Endothelial cell of umbilical vein (primary cell): ENCODE measurements at regions not wholly inside any gene's neighbourhood (a gene's known extent, or its start where the extent isn't known, plus 50 kb on each side); places are given as distances from the start of the nearest gene placed in this dataset.

Source experiments
- BruUV-seq: library from RNA; stranded (reverse); fragments of 400-500 nt; replicated peaks from 2 replicates; lab custom pipeline; 2021; lab: Mats Ljungman, UMichigan
- CTCF ChIA-PET: fragments of 300-600, 350-600 bp; sonication (Branson Sonifier 250); formaldehyde crosslinking; loops from one replicate; lab custom pipeline; 2021; ENCODE audit warnings: antibody characterized with exemption, inconsistent platforms; lab: Charles Lee
- POLR2A ChIA-PET: fragments of 300-600, 350-600 bp; sonication (Branson Sonifier 250); formaldehyde crosslinking; loops from one replicate; lab custom pipeline; 2021; ENCODE audit warnings: antibody characterized with exemption, inconsistent platforms; lab: Charles Lee
- DNase-seq: peaks from one replicate; pipeline ENCODE4 v3.0.0-alpha.2; 2011; ENCODE audit warnings: low read depth, low spot score
- FAIRE-seq: peaks from 2 replicates; lab custom pipeline; 2011; peaks lifted over from hg19 to GRCh38; lab: Jason Lieb, UNC
- H2AFZ ChIP-seq: 2 replicates; pipeline ENCODE4 v1.6.0; 2012; ENCODE audit warnings: low read depth, low read length, control low read depth, inconsistent platforms
- H3K27ac ChIP-seq: 2 replicates; pipeline ENCODE4 v1.5.1; 2011; ENCODE audit warnings: low read depth, mild to moderate bottlenecking, control low read depth, low read length, moderate library complexity; ENCODE audit not compliant: insufficient read depth
- H3K27me3 ChIP-seq, 2 experiments: 2 replicates each; pipeline versions ENCODE4 v1.6.0 to v1.6.1; 2011; ENCODE audit warnings: low read length in 2 of 2, mixed read lengths in 1 of 2; ENCODE audit not compliant: control insufficient read depth in 2 of 2, insufficient read depth in 2 of 2
- H3K36me3 ChIP-seq, 2 experiments: 2 replicates in 1 of 2; 3 replicates in 1 of 2; pipeline ENCODE4 v1.5.1; 2011; ENCODE audit warnings: low read length in 2 of 2, mild to moderate bottlenecking in 1 of 2, moderate library complexity in 1 of 2; ENCODE audit not compliant: control insufficient read depth in 2 of 2, insufficient read depth in 2 of 2; ENCODE audit errors: extremely low read depth in 1 of 2
- H3K4me1 ChIP-seq: 3 replicates; pipeline ENCODE4 v1.5.1; 2011; ENCODE audit warnings: mild to moderate bottlenecking, low read length; ENCODE audit not compliant: control insufficient read depth, insufficient read depth; ENCODE audit errors: extremely low read depth
- H3K4me2 ChIP-seq: 2 replicates; pipeline ENCODE4 v1.6.1; 2011; ENCODE audit warnings: low read length, control low read depth, mixed read lengths; ENCODE audit not compliant: insufficient read depth
- H3K4me3 ChIP-seq, 3 experiments: fragments of 200-600 bp in 1 of 3; sonication (generic), shearing (Covaris generic) in 1 of 3; replicated peaks in 1 of 3; 2 replicates each; pipeline ENCODE4 v1.5.1; 2011 to 2016; ENCODE audit warnings: control low read depth in 3 of 3, low read length in 3 of 3, mild to moderate bottlenecking in 2 of 3, inconsistent platforms in 1 of 3, low read depth in 1 of 3, moderate library complexity in 1 of 3; ENCODE audit not compliant: insufficient read depth in 1 of 3
- H3K79me2 ChIP-seq: 2 replicates; pipeline ENCODE4 v1.6.0; 2012; ENCODE audit warnings: low read length, inconsistent platforms; ENCODE audit not compliant: control insufficient read depth, insufficient read depth
- H3K9ac ChIP-seq: replicated peaks from 2 replicates; pipeline ENCODE3; 2011; ENCODE audit warnings: low read length, control low read depth; ENCODE audit not compliant: insufficient read depth; ENCODE audit errors: extremely low read depth
- H3K9me1 ChIP-seq: replicated peaks from 3 replicates; pipeline ENCODE4 v1.6.0; 2011; ENCODE audit warnings: mild to moderate bottlenecking, low read length; ENCODE audit not compliant: control insufficient read depth, insufficient read depth; ENCODE audit errors: extremely low read depth
- H3K9me3 ChIP-seq: replicated peaks from 2 replicates; pipeline ENCODE4 v1.5.1; 2012; ENCODE audit warnings: low read length, inconsistent platforms; ENCODE audit not compliant: control insufficient read depth, insufficient read depth
- H4K20me1 ChIP-seq: replicated peaks from 2 replicates; pipeline ENCODE3; 2011; ENCODE audit warnings: mild to moderate bottlenecking, low read length; ENCODE audit not compliant: control insufficient read depth, insufficient read depth; ENCODE audit errors: extremely low read depth
- CTCF ChIP-seq, 2 donors: IDR thresholded peaks; 1 replicate in 1 of 2; 2 replicates in 1 of 2; pipeline ENCODE4 v1.5.1; 2011; ENCODE audit warnings: low read length in 2 of 2, mild to moderate bottlenecking in 2 of 2, moderate library complexity in 2 of 2, control low read depth in 1 of 2, inconsistent platforms in 1 of 2, low read depth in 1 of 2; ENCODE audit not compliant: insufficient read depth in 1 of 2; ENCODE audit errors: extremely low read depth in 1 of 2
- EZH2 ChIP-seq: IDR thresholded peaks from 2 replicates; pipeline ENCODE4 v1.6.1; 2012; ENCODE audit warnings: borderline replicate concordance, low read depth, mild to moderate bottlenecking, moderate library complexity, low read length, inconsistent platforms; ENCODE audit not compliant: severe bottlenecking
- FOS ChIP-seq: IDR thresholded peaks from 2 replicates; pipeline ENCODE4 v1.6.1; 2011; ENCODE audit warnings: mild to moderate bottlenecking, low read length, moderate library complexity, borderline replicate concordance; ENCODE audit not compliant: insufficient read depth
- GATA2 ChIP-seq: IDR thresholded peaks from 2 replicates; pipeline ENCODE4 v1.7.0; 2011; ENCODE audit warnings: low read depth, mild to moderate bottlenecking, moderate library complexity, mixed read lengths, low read length; ENCODE audit not compliant: insufficient read length, insufficient read depth
- JUN ChIP-seq: IDR thresholded peaks from 2 replicates; pipeline ENCODE4 v1.6.1; 2011; ENCODE audit warnings: borderline replicate concordance, low read depth; ENCODE audit not compliant: insufficient read length, insufficient read depth
- MYC ChIP-seq: IDR thresholded peaks from one replicate; pipeline ENCODE4 v1.6.1; 2011; ENCODE audit warnings: mild to moderate bottlenecking, low read depth, low read length
- POLR2A ChIP-seq: IDR thresholded peaks from 2 replicates; pipeline ENCODE4 v1.6.1; 2012; ENCODE audit warnings: low read depth, mild to moderate bottlenecking, control low read depth, low read length
- POLR2AphosphoS5 ChIP-seq: IDR thresholded peaks from 2 replicates; pipeline ENCODE4 v1.6.1; 2012; ENCODE audit warnings: low read depth, mild to moderate bottlenecking, control low read depth, low read length, moderate library complexity; ENCODE audit not compliant: insufficient read depth
- dilution Hi-C: fragments of 300-500 bp; cut with MboI; formaldehyde crosslinking; loops from one replicate; pipeline ENCODE4 v1.15.0; 2019; ENCODE audit warnings: low sequenced_read_pairs; ENCODE audit not compliant: extremely low pct_ligation_motif_present
- intact Hi-C: fragments of 100-400 bp; cut with micrococcal nuclease; formaldehyde crosslinking; loops from one replicate; pipeline ENCODE4 v1.10.0; 2022
- TF ChIP-seq, protein P1 (sequence below): IDR thresholded peaks from 2 replicates; pipeline ENCODE4 v1.6.1; 2011; ENCODE audit not compliant: insufficient read depth, insufficient read length

- no peak overlapping the region for H3K4me3 ChIP-seq
- no peak for FAIRE-seq
- no peak overlapping the region for H3K4me2 ChIP-seq
- H2AFZ ChIP-seq = no peak overlapping the region
- no peak for DNase-seq
- no peaks in the 10 kb centered on the region for H3K9me1 ChIP-seq
- no peak overlapping the region for H3K9ac ChIP-seq
- dilution Hi-C loops = no loop called here
- no peaks in the 10 kb centered on the region for H3K79me2 ChIP-seq
- CTCF ChIA-PET = interaction anchor here (0.9 to 3.2 kb wide), 3 partner anchors 10 to 89 kb away, joined by 3 to 11 read pairs (median 4); no protein-coding TSS in a partner anchor
- no peak overlapping the region for H3K27ac ChIP-seq
- no peaks in the 10 kb centered on the region for H3K36me3 ChIP-seq
- no peak for TF ChIP-seq EZH2
- no peak for TF ChIP-seq JUN
- TF ChIP-seq MYC = no peak
- TF ChIP-seq FOS = no peak
- no peak for TF ChIP-seq POLR2AphosphoS5
- no peaks in the 10 kb centered on the region for H4K20me1 ChIP-seq
- POLR2A ChIA-PET = no interaction called here
- intact Hi-C loops = no loop called here
- BruUV-seq = no TSS peak
- H3K27me3 ChIP-seq = peaks cover 0 to 3% of the 10 kb centered on the region in 2 experiments
- H3K4me1 ChIP-seq = no peaks in the 10 kb centered on the region
- H3K9me3 ChIP-seq = no peaks in the 10 kb centered on the region
These were observed 80.5 kb upstream of the MFGE8 start for GRCh38 chr15:88993662-88994061.

DNA sequence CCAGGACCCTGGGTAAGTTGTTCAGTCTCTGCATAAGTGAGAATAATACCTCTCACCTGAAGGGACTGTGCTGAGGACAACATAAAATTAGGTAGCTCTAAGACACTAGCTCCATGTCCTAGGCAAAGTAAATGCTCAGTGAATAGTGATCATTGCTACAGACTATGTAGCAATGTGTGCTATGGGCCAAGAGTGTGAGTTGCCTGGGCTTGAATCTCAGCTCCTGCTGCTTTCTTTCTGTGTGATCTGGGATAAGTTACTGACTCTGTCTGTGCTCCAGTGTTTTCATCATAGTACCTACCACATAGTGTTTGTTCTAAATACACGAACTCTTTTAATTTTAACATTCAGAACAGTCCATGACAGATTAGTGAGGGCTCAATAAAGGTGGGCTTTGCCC lies 81.1 kb upstream of the MFGE8 start:
- no peak overlapping the region for H2AFZ ChIP-seq
- dilution Hi-C loops (no loop called here), intact Hi-C loops (no loop called here)
- no peaks in the 10 kb centered on the region for H3K79me2 ChIP-seq
- TF ChIP-seq FOS (no peak), POLR2AphosphoS5 (no peak), MYC (no peak), CTCF (IDR thresholded peaks at IDR 0.05; ENCODE audit: extremely low read depth in 1 of 2, insufficient read depth in 1 of 2, low read depth in 1 of 2, low read length in 2 of 2) (no peak), EZH2 (no peak), POLR2A (no peak), JUN (no peak), GATA2 (no peak)
- TF ChIP-seq, protein P1, sequence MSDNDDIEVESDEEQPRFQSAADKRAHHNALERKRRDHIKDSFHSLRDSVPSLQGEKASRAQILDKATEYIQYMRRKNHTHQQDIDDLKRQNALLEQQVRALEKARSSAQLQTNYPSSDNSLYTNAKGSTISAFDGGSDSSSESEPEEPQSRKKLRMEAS = no peak
- no peaks in the 10 kb centered on the region for H3K36me3 ChIP-seq
- FAIRE-seq (no peak), DNase-seq (no peak)
- no peak overlapping the region for H3K4me2 ChIP-seq
- no peak overlapping the region for H3K9ac ChIP-seq
- H3K4me1 ChIP-seq = no peaks in the 10 kb centered on the region
- no TSS peak for BruUV-seq
- peaks cover 0 to 1% of the 10 kb centered on the region in 2 experiments for H3K27me3 ChIP-seq
- H3K27ac ChIP-seq = no peak overlapping the region
- ChIA-PET POLR2A (no interaction called here), CTCF (interaction anchor here (1.6 to 3.2 kb wide), 3 partner anchors 12 to 116 kb away, joined by 4 to 11 read pairs (median 5); no protein-coding TSS in a partner anchor)
- H3K9me3 ChIP-seq = no peaks in the 10 kb centered on the region
- H4K20me1 ChIP-seq = no peaks in the 10 kb centered on the region
- no peak overlapping the region for H3K4me3 ChIP-seq
- H3K9me1 ChIP-seq = no peaks in the 10 kb centered on the region
